K562 (cell line): ENCODE measurements at regions not wholly inside any gene's neighbourhood (a gene's known extent, or its start where the extent isn't known, plus 50 kb on each side); places are given as distances from the start of the nearest gene placed in this dataset.
"Not testable (repeated sequence)": the region's sequence is repeated elsewhere in the genome, so short reads cannot be mapped to it uniquely, and the experiment has no call there.

Experiments used
- ATAC-seq: fragments of 200-7000 bp; cut with Tn5 transposase; 3 replicates; pipeline ENCODE4 v1.9.1; 2020; ENCODE audit warnings: moderate library complexity
- BruUV-seq: library from RNA; stranded (reverse); fragments of 400-500 nt; replicated peaks from 2 replicates; lab custom pipeline; 2021; lab: Mats Ljungman, UMichigan
- CTCF ChIA-PET: fragments of 300-600 bp; formaldehyde crosslinking; extraction: SDS; loops from one replicate; lab custom pipeline; 2021; ENCODE audit warnings: low intra/inter-chr PET ratio; lab: Yijun Ruan, JAX
- POLR2A ChIA-PET: fragments of 300-600, 350-650 bp; sonication (Branson Sonifier 250); formaldehyde crosslinking; extraction: SDS; loops from one replicate; lab custom pipeline; 2021; ENCODE audit warnings: antibody characterized with exemption, inconsistent platforms; lab: Yijun Ruan, JAX
- DNase-seq, 4 experiments: peaks; one replicate each; pipeline versions ENCODE4 v3.0.0 to v3.0.0-alpha.2; 2011 to 2018; ENCODE audit warnings: low spot score in 3 of 4, mixed read lengths in 3 of 4; ENCODE audit errors: extremely low read depth in 1 of 4
- FAIRE-seq: peaks from 2 replicates; lab custom pipeline; 2011; peaks lifted over from hg19 to GRCh38; lab: Jason Lieb, UNC
- H2AFZ ChIP-seq: 2 replicates; pipeline ENCODE4 v1.6.0; 2011; ENCODE audit warnings: low read depth, low read length, control low read depth, inconsistent platforms
- H3K27ac ChIP-seq: fragments of 200-600 bp; 3 replicates; pipeline ENCODE4 v1.8.0; 2011; ENCODE audit warnings: low read depth, mild to moderate bottlenecking, control low read depth, inconsistent platforms, low read length, moderate library complexity, mixed read lengths; ENCODE audit errors: extremely low read depth
- H3K27me3 ChIP-seq, 2 experiments: fragments of 300-600 bp in 1 of 2; 2 replicates in 1 of 2; 3 replicates in 1 of 2; pipeline versions ENCODE4 v1.6.0 to v1.8.0; 2011; ENCODE audit warnings: inconsistent platforms in 2 of 2, low read length in 2 of 2, mild to moderate bottlenecking in 1 of 2, mixed read lengths in 1 of 2, moderate library complexity in 1 of 2; ENCODE audit not compliant: control insufficient read depth in 2 of 2, insufficient read depth in 2 of 2
- H3K36me3 ChIP-seq: fragments of 300-600 bp; 3 replicates; pipeline ENCODE4 v1.8.0; 2011; ENCODE audit warnings: mild to moderate bottlenecking, low read length, inconsistent platforms; ENCODE audit not compliant: control insufficient read depth, insufficient read depth
- H3K4me1 ChIP-seq, 2 experiments: fragments of 200-600 bp in 1 of 2; replicated peaks in 1 of 2; 2 replicates in 1 of 2; 3 replicates in 1 of 2; pipeline versions ENCODE4 v1.5.1 to v1.8.0; 2011; ENCODE audit warnings: inconsistent platforms in 2 of 2, low read length in 2 of 2, mild to moderate bottlenecking in 1 of 2, mixed read lengths in 1 of 2, moderate library complexity in 1 of 2; ENCODE audit not compliant: control insufficient read depth in 2 of 2, insufficient read depth in 2 of 2
- H3K4me2 ChIP-seq: 2 replicates; pipeline ENCODE4 v1.6.1; 2011; ENCODE audit warnings: low read length, control low read depth, inconsistent platforms, mixed read lengths; ENCODE audit not compliant: insufficient read depth
- H3K4me3 ChIP-seq: fragments of 200-600 bp; sonication (generic), shearing (Covaris generic); 2 replicates; pipeline ENCODE4 v1.5.1; 2016; ENCODE audit warnings: control low read depth, inconsistent platforms
- H3K79me2 ChIP-seq: fragments of 200-600 bp; 3 replicates; pipeline ENCODE4 v1.8.0; 2011; ENCODE audit warnings: low read length, inconsistent platforms; ENCODE audit not compliant: control insufficient read depth, insufficient read depth
- H3K9ac ChIP-seq, 2 experiments: 2 replicates each; pipeline versions ENCODE4 v1.6.0 to v1.6.1; 2011; ENCODE audit warnings: low read depth in 2 of 2, low read length in 2 of 2, control low read depth in 1 of 2, inconsistent platforms in 1 of 2, mild to moderate bottlenecking in 1 of 2, mixed read lengths in 1 of 2; ENCODE audit not compliant: insufficient read depth in 1 of 2
- H3K9me1 ChIP-seq: one replicate; pipeline ENCODE4 v1.6.0; 2011; ENCODE audit warnings: inconsistent platforms, mild to moderate bottlenecking, low read length, moderate library complexity; ENCODE audit not compliant: control insufficient read depth, insufficient read depth
- H3K9me3 ChIP-seq: replicated peaks from 2 replicates; pipeline ENCODE4 v1.5.1; 2011; ENCODE audit warnings: low read depth, low read length, inconsistent platforms; ENCODE audit not compliant: control insufficient read depth, insufficient read depth
- H4K20me1 ChIP-seq: replicated peaks from 2 replicates; pipeline ENCODE4 v1.6.1; 2011; ENCODE audit warnings: low read length, inconsistent platforms, mixed read lengths; ENCODE audit not compliant: control insufficient read depth, insufficient read depth
- FOXJ2 ChIP-seq: fragments of 200-800 bp; sonication (Bioruptor generic); IDR thresholded peaks from 2 replicates; pipeline ENCODE4 v1.6.1; 2016; ENCODE audit warnings: missing genetic modification characterization, missing compliant biosample characterization
- MTA3 ChIP-seq: fragments of 450-650 bp; formaldehyde crosslinking; IDR thresholded peaks from 2 replicates; pipeline ENCODE4 v1.6.1; 2017; ENCODE audit warnings: mild to moderate bottlenecking, borderline replicate concordance
- WGBS: fragments of 100-300 bp; shearing (Covaris generic); methylation state at CpG from one replicate; pipeline ENCODE4 v1.1.6; 2016; ENCODE audit warnings: low coverage, mixed read lengths; ENCODE audit not compliant: insufficient coverage; ENCODE audit errors: missing lambda C conversion rate; 5-methylcytosine and 5-hydroxymethylcytosine counted together
- in situ Hi-C: fragments of 300-500 bp; cut with MboI; formaldehyde crosslinking; loops from 4 replicates; pipeline ENCODE4 v1.15.0; 2018; ENCODE audit warnings: inconsistent platforms, mixed read lengths
- intact Hi-C: fragments of 100-400 bp; cut with micrococcal nuclease; formaldehyde crosslinking; loops from 2 replicates; pipeline ENCODE4 v1.14.2; 2022

GRCh38 chr14:40009771-40010170 lies 577.5 kb upstream of the FBXO33 start:
- Histone ChIP-seq H3K27ac (no peak overlapping the region), H3K36me3 (no peaks in the 10 kb centered on the region), H2AFZ (no peak overlapping the region), H3K4me1 (no peaks in the 10 kb centered on the region), H3K9me1 (no peaks in the 10 kb centered on the region), H3K4me2 (no peak overlapping the region), H3K79me2 (no peaks in the 10 kb centered on the region), H3K9ac (no peak overlapping the region), H3K4me3 (no peak overlapping the region), H3K9me3 (no peaks in the 10 kb centered on the region), H4K20me1 (no peaks in the 10 kb centered on the region), H3K27me3 (no peaks in the 10 kb centered on the region)
- no peak for TF ChIP-seq MTA3
- no peak for TF ChIP-seq FOXJ2 (tag)
- in situ Hi-C loops: no loop called here
- WGBS: 7% methylated on average over 3 of the region's 4 CpGs
- ATAC-seq (no peak), FAIRE-seq (no peak), DNase-seq (no peak)
- ChIA-PET CTCF (no interaction called here), POLR2A (no interaction called here)
- BruUV-seq: no TSS peak
- intact Hi-C loops: no loop called here

- WGBS: 5% methylated on average over 2 of the region's 2 CpGs
- H3K9me3 ChIP-seq, H3K4me3 ChIP-seq, POLR2A ChIA-PET, in situ Hi-C loops, ATAC-seq, CTCF ChIA-PET, H3K36me3 ChIP-seq, H3K4me1 ChIP-seq, BruUV-seq, DNase-seq, H3K9ac ChIP-seq, H4K20me1 ChIP-seq, FAIRE-seq, H2AFZ ChIP-seq, H3K9me1 ChIP-seq, H3K79me2 ChIP-seq, H3K27ac ChIP-seq, H3K4me2 ChIP-seq, intact Hi-C loops, H3K27me3 ChIP-seq: not testable (repeated sequence)
Measured at GRCh38 chr14:40008345-40008744, 576.1 kb upstream of the FBXO33 start.
